ENCODE measurements at regions not wholly inside any gene's neighbourhood (a gene's known extent, or its start where the extent isn't known, plus 50 kb on each side); places are given as distances from the start of the nearest gene placed in this dataset.
"Not testable (repeated sequence)": the region's sequence is repeated elsewhere in the genome, so short reads cannot be mapped to it uniquely, and the experiment has no call there.

GRCh38 chr17:71636644-71637043 is 484.2 kb upstream of the SOX9 start:
- no peak overlapping the region for H3K4me3 ChIP-seq (ENCODE audit: low read length, poor library complexity, severe bottlenecking)
- no peak overlapping the region for H2AFZ ChIP-seq (ENCODE audit: low read length)
- H3K9me2 ChIP-seq (replicated peaks; ENCODE audit: low read depth, low read length), result no peaks in the 10 kb centered on the region

GRCh38 chr17:71638668-71639067 is 482.2 kb upstream of the SOX9 start:
- Histone ChIP-seq H3K27me3 (ENCODE audit: insufficient read depth, low read length, poor library complexity, severe bottlenecking) (no peaks in the 10 kb centered on the region), H2AFZ (ENCODE audit: low read length) (no peak overlapping the region), H3F3A (ENCODE audit: low read depth) (no peaks in the 10 kb centered on the region), H3K36me3 (ENCODE audit: insufficient read depth, low read length) (no peaks in the 10 kb centered on the region), H4K20me1 (ENCODE audit: insufficient read depth, low read length, poor library complexity, severe bottlenecking) (no peaks in the 10 kb centered on the region), H3K9me3 (ENCODE audit: insufficient read depth, low read depth, low read length) (no peaks in the 10 kb centered on the region), H3K9me2 (replicated peaks; ENCODE audit: low read depth, low read length) (no peaks in the 10 kb centered on the region), H3K4me1 (ENCODE audit: insufficient read depth, low read length, poor library complexity, severe bottlenecking) (no peaks in the 10 kb centered on the region), H3K9ac (ENCODE audit: low read depth, low read length, poor library complexity, severe bottlenecking) (no peak overlapping the region), H3K4me3 (ENCODE audit: low read length, poor library complexity, severe bottlenecking) (no peak overlapping the region), H3K79me2 (ENCODE audit: insufficient read depth, low read length) (no peaks in the 10 kb centered on the region), H3K4me2 (ENCODE audit: low read depth, low read length, poor library complexity, severe bottlenecking) (no peak overlapping the region)
- TF ChIP-seq EZH2phosphoT487 (IDR thresholded peaks at IDR 0.05; ENCODE audit: borderline replicate concordance) (no peak), CTCF (conservative IDR thresholded peaks at IDR 0.05; ENCODE audit: low read length) (no peak)

More at GRCh38 chr17:71636644-71637043, 484.2 kb upstream of the SOX9 start:
- H3F3A ChIP-seq (ENCODE audit: low read depth), result no peaks in the 10 kb centered on the region
- no peaks in the 10 kb centered on the region for H3K4me1 ChIP-seq (ENCODE audit: insufficient read depth, low read length, poor library complexity, severe bottlenecking)
- H3K36me3 ChIP-seq (ENCODE audit: insufficient read depth, low read length), result no peaks in the 10 kb centered on the region
- TF ChIP-seq EZH2phosphoT487 (IDR thresholded peaks at IDR 0.05; ENCODE audit: borderline replicate concordance) (no peak), CTCF (conservative IDR thresholded peaks at IDR 0.05; ENCODE audit: low read length) (no peak)
- no peaks in the 10 kb centered on the region for H4K20me1 ChIP-seq (ENCODE audit: insufficient read depth, low read length, poor library complexity, severe bottlenecking)
- H3K9me3 ChIP-seq (ENCODE audit: insufficient read depth, low read depth, low read length), result no peaks in the 10 kb centered on the region
- no peaks in the 10 kb centered on the region for H3K27me3 ChIP-seq (ENCODE audit: insufficient read depth, low read length, poor library complexity, severe bottlenecking)
- no peak overlapping the region for H3K9ac ChIP-seq (ENCODE audit: low read depth, low read length, poor library complexity, severe bottlenecking)
- no peak overlapping the region for H3K4me2 ChIP-seq (ENCODE audit: low read depth, low read length, poor library complexity, severe bottlenecking)
- no peaks in the 10 kb centered on the region for H3K79me2 ChIP-seq (ENCODE audit: insufficient read depth, low read length)

DNA sequence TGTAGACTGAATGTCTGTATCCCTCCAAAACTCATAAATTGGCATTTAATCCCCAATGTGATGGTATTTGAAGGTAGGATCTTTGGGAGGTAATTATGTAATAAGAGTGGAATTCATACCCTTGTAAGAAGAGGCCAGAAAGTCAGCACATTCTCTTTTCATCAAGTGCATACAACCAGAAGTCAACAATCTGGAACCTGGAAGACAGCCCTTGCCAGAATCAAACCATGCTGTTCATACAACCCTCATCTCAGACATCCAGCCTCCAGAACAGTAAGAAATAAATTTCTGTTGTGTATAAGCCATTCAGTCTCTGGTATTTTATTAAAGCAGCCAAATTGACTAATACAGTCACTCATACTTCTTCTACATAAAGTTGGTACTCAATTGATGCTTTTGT is 481.0 kb upstream of the SOX9 start:
- Histone ChIP-seq H3K9me3 (ENCODE audit: insufficient read depth, low read depth, low read length) (no peaks in the 10 kb centered on the region), H3K4me3 (ENCODE audit: low read length, poor library complexity, severe bottlenecking) (no peak overlapping the region), H3K9me2 (replicated peaks; ENCODE audit: low read depth, low read length) (no peaks in the 10 kb centered on the region), H3K4me1 (ENCODE audit: insufficient read depth, low read length, poor library complexity, severe bottlenecking) (no peaks in the 10 kb centered on the region), H3K79me2 (ENCODE audit: insufficient read depth, low read length) (no peaks in the 10 kb centered on the region), H3K9ac (ENCODE audit: low read depth, low read length, poor library complexity, severe bottlenecking) (no peak overlapping the region), H4K20me1 (ENCODE audit: insufficient read depth, low read length, poor library complexity, severe bottlenecking) (no peaks in the 10 kb centered on the region), H2AFZ (ENCODE audit: low read length) (no peak overlapping the region), H3K36me3 (ENCODE audit: insufficient read depth, low read length) (no peaks in the 10 kb centered on the region), H3K4me2 (ENCODE audit: low read depth, low read length, poor library complexity, severe bottlenecking) (no peak overlapping the region), H3K27me3 (ENCODE audit: insufficient read depth, low read length, poor library complexity, severe bottlenecking) (no peaks in the 10 kb centered on the region), H3F3A (ENCODE audit: low read depth) (no peaks in the 10 kb centered on the region)
- TF ChIP-seq EZH2phosphoT487 (IDR thresholded peaks at IDR 0.05; ENCODE audit: borderline replicate concordance), result no peak
- no peak for TF ChIP-seq CTCF (conservative IDR thresholded peaks at IDR 0.05; ENCODE audit: low read length)

GRCh38 chr17:71646890-71647289 is 473.9 kb upstream of the SOX9 start:
- H4K20me1 ChIP-seq (ENCODE audit: insufficient read depth, low read length, poor library complexity, severe bottlenecking); H3K4me1 ChIP-seq (ENCODE audit: insufficient read depth, low read length, poor library complexity, severe bottlenecking); H2AFZ ChIP-seq (ENCODE audit: low read length); H3K36me3 ChIP-seq (ENCODE audit: insufficient read depth, low read length); H3K4me2 ChIP-seq (ENCODE audit: low read depth, low read length, poor library complexity, severe bottlenecking); H3K79me2 ChIP-seq (ENCODE audit: insufficient read depth, low read length); H3K9me2 ChIP-seq (replicated peaks; ENCODE audit: low read depth, low read length); H3K9ac ChIP-seq (ENCODE audit: low read depth, low read length, poor library complexity, severe bottlenecking); H3K27me3 ChIP-seq (ENCODE audit: insufficient read depth, low read length, poor library complexity, severe bottlenecking); H3K9me3 ChIP-seq (ENCODE audit: insufficient read depth, low read depth, low read length); H3K4me3 ChIP-seq (ENCODE audit: low read length, poor library complexity, severe bottlenecking); H3F3A ChIP-seq (ENCODE audit: low read depth): not testable (repeated sequence)

- not testable (repeated sequence) for H3F3A ChIP-seq (ENCODE audit: low read depth); H3K36me3 ChIP-seq (ENCODE audit: insufficient read depth, low read length); H3K27me3 ChIP-seq (ENCODE audit: insufficient read depth, low read length, poor library complexity, severe bottlenecking); H3K9ac ChIP-seq (ENCODE audit: low read depth, low read length, poor library complexity, severe bottlenecking); H3K9me3 ChIP-seq (ENCODE audit: insufficient read depth, low read depth, low read length); H3K9me2 ChIP-seq (replicated peaks; ENCODE audit: low read depth, low read length); H3K4me1 ChIP-seq (ENCODE audit: insufficient read depth, low read length, poor library complexity, severe bottlenecking); H2AFZ ChIP-seq (ENCODE audit: low read length); H4K20me1 ChIP-seq (ENCODE audit: insufficient read depth, low read length, poor library complexity, severe bottlenecking); H3K4me3 ChIP-seq (ENCODE audit: low read length, poor library complexity, severe bottlenecking); H3K4me2 ChIP-seq (ENCODE audit: low read depth, low read length, poor library complexity, severe bottlenecking); H3K79me2 ChIP-seq (ENCODE audit: insufficient read depth, low read length)
Observed at GRCh38 chr17:71648342-71648741, 472.5 kb upstream of the SOX9 start.

Data from Loucy (cell line).